Pancreas (tissue), 10 donors: ENCODE measurements at regions not wholly inside any gene's neighbourhood (a gene's known extent, or its start where the extent isn't known, plus 50 kb on each side); places are given as distances from the start of the nearest gene placed in this dataset.

ENCODE experiments used
- ATAC-seq, 4 donors: fragments of 200-7000 bp; cut with Tn5 transposase; one replicate each; pipeline versions ENCODE4 v1.8.0 to v1.9.1; 2020; ENCODE audit warnings: mild to moderate bottlenecking in 4 of 4, moderate library complexity in 4 of 4
- DNase-seq, 6 donors: peaks; one replicate each; pipeline ENCODE4 v3.0.0-alpha.2; 2020
- FAIRE-seq: peaks from 2 replicates; lab custom pipeline; 2012; peaks lifted over from hg19 to GRCh38; lab: Jason Lieb, UNC
- H3K27ac ChIP-seq, 4 donors: fragments of 200-600 bp; sonication (generic); 1 replicate in 3 of 4; 2 replicates in 1 of 4; pipeline versions ENCODE4 v1.5.0 to v1.8.0; 2020
- H3K27me3 ChIP-seq, 4 donors: fragments of 200-600 bp; one replicate each; pipeline ENCODE4 v1.8.0; 2021
- H3K36me3 ChIP-seq, 3 donors: fragments of 200-600 bp; sonication (generic) in 1 of 3; one replicate each; pipeline versions ENCODE4 v1.5.0 to v1.8.0; 2020 to 2021
- H3K4me1 ChIP-seq, 3 donors: fragments of 200-600 bp; one replicate each; pipeline ENCODE4 v1.8.0; 2021
- H3K4me3 ChIP-seq, 4 donors: fragments of 200-600 bp; sonication (generic) in 2 of 4; one replicate each; pipeline versions ENCODE4 v1.5.0 to v1.8.0; 2020 to 2021
- H3K9me3 ChIP-seq, 4 donors: fragments of 200-600 bp; one replicate each; pipeline ENCODE4 v1.8.0; 2021
- WGBS, 2 donors: extraction: QIAGEN DNeasy Blood & Tissue Kit; methylation state at CpG; one replicate each; pipeline ENCODE4 v1.1.7; 2013; 5-methylcytosine and 5-hydroxymethylcytosine counted together
- intact Hi-C, 3 donors: fragments of 100-400 bp; cut with DNase I; formaldehyde crosslinking; loops; one replicate each; pipeline versions ENCODE4 v1.11.1 to v1.14.2; 2022
- TF ChIP-seq, protein P1 (sequence below), 4 donors: fragments of 200-600 bp; sonication (generic) in 3 of 4; IDR thresholded peaks; one replicate each; pipeline versions ENCODE4 v1.5.0 to v1.8.0; 2021; ENCODE audit warnings: antibody characterized with exemption in 4 of 4
- donor health status: healthy with polysubstance abuse.
- donor health status: DM: no; HTN: no; CAD: no; lungs with moderate emphysema.
- donor health status: DM: no; HTN: no; CAD: no.
- donor health status: control.
- donor health status: control.
- donor health status: Bipolar disorder and iron deficiency.
- donor health status: DM: yes; HTN: yes; CAD: no.
- donor health status: DM: no; HTN: no; CAD: no.
- donor health status: DM: no; HTN: no; CAD: no.
- donor health status: DM: yes; HTN: yes; CAD: no.

GRCh38 chr6:169139179-169139971 lies 114.3 kb downstream of the THBS2 start:
- no peak for ATAC-seq
- Histone ChIP-seq H3K4me3 (no peak overlapping the region), H3K36me3 (no peaks in the 10 kb centered on the region), H3K9me3 (no peaks in the 10 kb centered on the region), H3K27ac (no peak overlapping the region), H3K27me3 (no peaks in the 10 kb centered on the region), H3K4me1 (no peaks in the 10 kb centered on the region)
- WGBS, 2 donors = 86 to 90% methylated on average over 49 to 50 of the region's 50 CpGs
- no peak for FAIRE-seq
- intact Hi-C loops = no loop called here
- TF ChIP-seq, protein P1, sequence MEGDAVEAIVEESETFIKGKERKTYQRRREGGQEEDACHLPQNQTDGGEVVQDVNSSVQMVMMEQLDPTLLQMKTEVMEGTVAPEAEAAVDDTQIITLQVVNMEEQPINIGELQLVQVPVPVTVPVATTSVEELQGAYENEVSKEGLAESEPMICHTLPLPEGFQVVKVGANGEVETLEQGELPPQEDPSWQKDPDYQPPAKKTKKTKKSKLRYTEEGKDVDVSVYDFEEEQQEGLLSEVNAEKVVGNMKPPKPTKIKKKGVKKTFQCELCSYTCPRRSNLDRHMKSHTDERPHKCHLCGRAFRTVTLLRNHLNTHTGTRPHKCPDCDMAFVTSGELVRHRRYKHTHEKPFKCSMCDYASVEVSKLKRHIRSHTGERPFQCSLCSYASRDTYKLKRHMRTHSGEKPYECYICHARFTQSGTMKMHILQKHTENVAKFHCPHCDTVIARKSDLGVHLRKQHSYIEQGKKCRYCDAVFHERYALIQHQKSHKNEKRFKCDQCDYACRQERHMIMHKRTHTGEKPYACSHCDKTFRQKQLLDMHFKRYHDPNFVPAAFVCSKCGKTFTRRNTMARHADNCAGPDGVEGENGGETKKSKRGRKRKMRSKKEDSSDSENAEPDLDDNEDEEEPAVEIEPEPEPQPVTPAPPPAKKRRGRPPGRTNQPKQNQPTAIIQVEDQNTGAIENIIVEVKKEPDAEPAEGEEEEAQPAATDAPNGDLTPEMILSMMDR (IDR thresholded peaks at IDR 0.05) = no peak
- DNase-seq = no peak

DNA sequence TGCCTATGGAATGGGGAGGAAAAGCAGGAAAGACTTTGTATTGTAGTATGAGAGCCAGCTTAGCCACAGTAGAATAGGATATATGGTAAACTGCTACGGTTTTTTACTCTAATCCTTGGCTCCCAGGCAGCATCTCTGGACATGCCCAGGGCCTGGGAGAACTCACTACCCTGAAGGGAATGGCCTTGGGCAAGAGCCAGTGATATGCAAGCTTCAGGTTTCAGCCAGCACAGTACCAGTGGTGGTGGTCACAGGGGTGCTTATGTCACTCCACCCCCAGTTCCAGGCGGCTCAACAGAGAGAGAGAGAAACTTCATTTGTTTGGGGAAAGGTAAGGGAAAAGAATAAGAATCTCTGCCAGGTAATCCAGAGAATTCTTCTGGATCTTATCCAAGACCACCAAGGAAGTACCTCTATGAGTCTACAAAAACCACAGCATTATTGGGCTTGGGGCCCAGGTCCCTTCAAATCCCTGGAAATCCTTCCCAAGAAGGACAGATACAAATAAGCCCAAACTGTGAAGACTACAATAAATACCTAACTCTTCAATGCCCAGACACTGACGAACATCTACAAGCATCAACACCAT lies 121.2 kb downstream of the THBS2 start:
- Histone ChIP-seq H3K4me1 (no peaks in the 10 kb centered on the region), H3K9me3 (no peaks in the 10 kb centered on the region), H3K36me3 (no peaks in the 10 kb centered on the region), H3K27me3 (no peaks in the 10 kb centered on the region), H3K4me3 (no peak overlapping the region), H3K27ac (no peak overlapping the region)
- WGBS, 2 donors = 62 to 74% methylated on average over 3 of the region's 3 CpGs
- TF ChIP-seq, protein P1 (IDR thresholded peaks at IDR 0.05) = no peak
- intact Hi-C loops = no loop called here
- ATAC-seq = no peak
- FAIRE-seq = no peak
- DNase-seq = no peak

GRCh38 chr6:169131390-169131789 lies 122.3 kb downstream of the THBS2 start:
- FAIRE-seq (no peak), ATAC-seq (no peak), DNase-seq (no peak)
- TF ChIP-seq, protein P1 (IDR thresholded peaks at IDR 0.05) = no peak
- Histone ChIP-seq H3K27ac (no peak overlapping the region), H3K9me3 (no peaks in the 10 kb centered on the region), H3K4me1 (no peaks in the 10 kb centered on the region), H3K4me3 (no peak overlapping the region), H3K27me3 (no peaks in the 10 kb centered on the region), H3K36me3 (no peaks in the 10 kb centered on the region)
- WGBS, 2 donors = 64 to 71% methylated on average over 3 of the region's 3 CpGs
- intact Hi-C loops = no loop called here

DNA sequence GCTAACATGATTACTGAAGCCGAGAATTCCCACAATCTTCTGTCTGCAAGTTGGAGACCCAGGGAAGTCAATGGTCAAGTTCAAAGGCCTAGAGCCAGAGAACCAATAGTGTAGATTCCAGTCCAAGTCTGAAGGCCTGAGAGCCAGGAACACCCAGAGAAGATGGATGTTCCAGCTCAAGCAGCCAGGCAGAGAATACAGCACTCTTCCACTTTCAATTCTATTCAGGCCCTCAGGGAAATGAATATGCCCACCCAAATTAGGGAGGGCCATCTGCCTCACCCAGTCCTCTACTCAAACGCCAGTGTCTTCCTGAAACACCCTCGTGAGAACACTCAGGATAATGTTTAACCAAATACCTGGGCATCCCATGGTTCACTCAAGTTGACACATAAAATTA lies 123.5 kb downstream of the THBS2 start:
- WGBS, 2 donors = 55 to 56% methylated on average over 3 of the region's 3 CpGs
- FAIRE-seq = no peak
- intact Hi-C loops = no loop called here
- H3K4me1 ChIP-seq = no peaks in the 10 kb centered on the region
- H3K27me3 ChIP-seq = no peaks in the 10 kb centered on the region
- TF ChIP-seq, protein P1 (IDR thresholded peaks at IDR 0.05) = no peak
- H3K27ac ChIP-seq = no peak overlapping the region
- H3K9me3 ChIP-seq = no peaks in the 10 kb centered on the region
- no peak for ATAC-seq
- no peak overlapping the region for H3K4me3 ChIP-seq
- no peak for DNase-seq
- no peaks in the 10 kb centered on the region for H3K36me3 ChIP-seq

- Histone ChIP-seq H3K4me3 (no peak overlapping the region), H3K9me3 (no peaks in the 10 kb centered on the region), H3K36me3 (no peaks in the 10 kb centered on the region), H3K4me1 (no peaks in the 10 kb centered on the region), H3K27me3 (no peaks in the 10 kb centered on the region), H3K27ac (no peak overlapping the region)
- FAIRE-seq = no peak
- no peak for ATAC-seq
- WGBS, 2 donors = 74% methylated on average over 3 of the region's 3 CpGs
- intact Hi-C loops = no loop called here
- no peak for DNase-seq
- TF ChIP-seq, protein P1 (IDR thresholded peaks at IDR 0.05) = no peak
Measured at GRCh38 chr6:169121013-169121412, 132.6 kb downstream of the THBS2 start.
